Right forelimb (tissue), 1 donor: ENCODE measurements at regions not wholly inside any gene's neighbourhood (a gene's known extent, or its start where the extent isn't known, plus 50 kb on each side); places are given as distances from the start of the nearest gene placed in this dataset.
"Not testable (repeated sequence)": the region's sequence is repeated elsewhere in the genome, so short reads cannot be mapped to it uniquely, and the experiment has no call there.

Experiments used
- DNase-seq: peaks from one replicate; pipeline ENCODE4 v3.0.0-alpha.2; 2018

- no peak for DNase-seq
These were observed 83.0 kb upstream of the AK4 start for GRCh38 chr1:65064981-65065380.

- peak; percentile 59 for DNase-seq
These were observed 82.2 kb upstream of the AK4 start for GRCh38 chr1:65065524-65066418.

GRCh38 chr1:65066419-65066765, 81.6 kb upstream of the AK4 start:
- no peak for DNase-seq

GRCh38 chr1:65066766-65067490, 81.1 kb upstream of the AK4 start:
- peak; percentile 82 for DNase-seq

- DNase-seq, result peak; percentile 77
These were observed 80.4 kb upstream of the AK4 start for GRCh38 chr1:65067491-65068201.

GRCh38 chr1:65068202-65069010, 79.6 kb upstream of the AK4 start:
- no peak for DNase-seq

GRCh38 chr1:65069011-65069565, 78.9 kb upstream of the AK4 start:
- DNase-seq, result no peak

GRCh38 chr1:65072845-65073244, 75.2 kb upstream of the AK4 start:
- DNase-seq, result no peak

GRCh38 chr1:65075123-65075976, 72.7 kb upstream of the AK4 start:
- DNase-seq, result no peak

GRCh38 chr1:65077369-65077768, 70.6 kb upstream of the AK4 start:
- DNase-seq, result no peak

GRCh38 chr1:65079941-65080340, 68.1 kb upstream of the AK4 start:
- no peak for DNase-seq

- DNase-seq, result no peak
These were observed 65.5 kb upstream of the AK4 start for GRCh38 chr1:65082346-65083040.

GRCh38 chr1:65083263-65083896, 64.6 kb upstream of the AK4 start:
- DNase-seq, result no peak

GRCh38 chr1:65084066-65084465, 63.9 kb upstream of the AK4 start:
- no peak for DNase-seq

- not testable (repeated sequence) for DNase-seq
These were observed 60.5 kb upstream of the AK4 start for GRCh38 chr1:65087519-65087918.

GRCh38 chr1:65090406-65090805, 57.6 kb upstream of the AK4 start:
- no peak for DNase-seq

GRCh38 chr1:65092691-65093090, 55.3 kb upstream of the AK4 start:
- DNase-seq, result no peak

- DNase-seq, result no peak
These were observed 50.9 kb upstream of the AK4 start for GRCh38 chr1:65097076-65097475.
